Epithelial cell of proximal tubule (primary cell): ENCODE measurements at regions not wholly inside any gene's neighbourhood (a gene's known extent, or its start where the extent isn't known, plus 50 kb on each side); places are given as distances from the start of the nearest gene placed in this dataset.
A peak's percentile ranks its signal among the peaks of the same experiment; 100 is the strongest.

ENCODE experiments used
- DNase-seq: peaks from one replicate; pipeline ENCODE4 v3.0.0-alpha.2; 2011; ENCODE audit warnings: low read depth
- H3K4me3 ChIP-seq: 2 replicates; pipeline ENCODE4 v1.5.1; 2011; ENCODE audit warnings: low read depth, mild to moderate bottlenecking, low read length
- TF ChIP-seq, protein P1 (sequence below): conservative IDR thresholded peaks from 2 replicates; pipeline ENCODE4 v1.5.1; 2012; ENCODE audit warnings: low read depth, mild to moderate bottlenecking, low read length

DNA sequence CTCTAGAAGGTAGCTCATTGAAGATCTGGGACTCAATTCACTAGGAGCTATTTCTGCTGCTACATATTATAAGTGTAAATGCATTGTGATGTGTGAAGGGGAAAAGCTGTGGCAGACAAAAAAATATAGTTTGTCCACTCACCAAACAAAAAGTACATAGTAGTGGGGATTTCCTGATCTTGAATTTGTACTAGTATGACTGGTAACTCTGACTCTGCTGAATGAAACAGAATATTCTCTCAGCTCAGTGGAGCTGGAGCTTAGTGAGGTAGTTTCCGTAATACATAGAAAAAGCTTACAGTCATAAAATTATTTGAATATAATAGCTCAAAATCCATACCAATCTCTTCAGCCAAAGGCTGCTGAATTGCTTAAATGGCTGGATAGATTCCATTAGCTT lies 455.6 kb upstream of the CD180 start:
- TF ChIP-seq, protein P1, sequence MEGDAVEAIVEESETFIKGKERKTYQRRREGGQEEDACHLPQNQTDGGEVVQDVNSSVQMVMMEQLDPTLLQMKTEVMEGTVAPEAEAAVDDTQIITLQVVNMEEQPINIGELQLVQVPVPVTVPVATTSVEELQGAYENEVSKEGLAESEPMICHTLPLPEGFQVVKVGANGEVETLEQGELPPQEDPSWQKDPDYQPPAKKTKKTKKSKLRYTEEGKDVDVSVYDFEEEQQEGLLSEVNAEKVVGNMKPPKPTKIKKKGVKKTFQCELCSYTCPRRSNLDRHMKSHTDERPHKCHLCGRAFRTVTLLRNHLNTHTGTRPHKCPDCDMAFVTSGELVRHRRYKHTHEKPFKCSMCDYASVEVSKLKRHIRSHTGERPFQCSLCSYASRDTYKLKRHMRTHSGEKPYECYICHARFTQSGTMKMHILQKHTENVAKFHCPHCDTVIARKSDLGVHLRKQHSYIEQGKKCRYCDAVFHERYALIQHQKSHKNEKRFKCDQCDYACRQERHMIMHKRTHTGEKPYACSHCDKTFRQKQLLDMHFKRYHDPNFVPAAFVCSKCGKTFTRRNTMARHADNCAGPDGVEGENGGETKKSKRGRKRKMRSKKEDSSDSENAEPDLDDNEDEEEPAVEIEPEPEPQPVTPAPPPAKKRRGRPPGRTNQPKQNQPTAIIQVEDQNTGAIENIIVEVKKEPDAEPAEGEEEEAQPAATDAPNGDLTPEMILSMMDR, result no peak
- DNase-seq, result no peak
- no peak overlapping the region for H3K4me3 ChIP-seq

DNA sequence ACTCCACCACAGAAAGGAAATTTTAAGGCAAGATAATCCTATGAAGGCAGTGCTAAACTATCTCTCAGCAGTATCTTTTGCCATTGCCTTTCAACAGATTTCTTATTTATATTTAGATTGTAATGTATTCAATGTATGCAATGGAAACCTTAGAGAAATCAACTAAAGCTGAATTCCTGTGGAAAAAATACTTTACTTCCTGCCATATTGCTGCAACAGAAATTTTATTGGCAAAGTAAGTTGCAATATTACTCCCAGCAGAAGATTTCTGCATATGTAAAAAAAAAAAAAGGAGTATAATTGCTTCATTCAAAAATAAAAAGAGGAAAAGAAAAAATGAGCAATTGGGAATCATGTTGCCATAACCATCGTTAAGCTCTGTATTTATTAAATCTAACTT lies 454.6 kb upstream of the CD180 start:
- TF ChIP-seq, protein P1, result no peak
- no peak for DNase-seq
- no peak overlapping the region for H3K4me3 ChIP-seq

DNA sequence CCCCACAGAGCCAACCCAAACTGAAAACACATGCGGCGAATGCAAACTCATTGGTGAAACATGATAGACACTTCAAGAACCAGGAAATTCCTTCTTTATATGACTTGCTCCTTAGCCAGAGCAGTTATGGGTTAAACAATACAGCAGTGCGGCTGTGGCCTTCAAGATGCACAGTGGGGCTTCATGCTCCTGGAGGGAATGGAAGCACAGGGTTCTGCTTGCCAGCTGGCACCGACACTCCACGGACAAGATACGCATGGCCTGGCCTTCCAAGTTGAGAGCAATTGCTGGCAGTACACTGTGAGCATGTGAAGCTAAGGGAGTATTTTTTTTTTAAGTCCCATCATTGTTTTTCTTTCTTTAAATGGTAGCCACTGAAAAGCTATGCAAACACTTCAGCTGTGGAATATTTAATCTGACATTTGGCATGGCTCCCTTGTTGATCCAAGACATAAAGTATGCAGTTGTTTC lies 451.6 kb upstream of the CD180 start:
- H3K4me3 ChIP-seq, result no peak overlapping the region
- TF ChIP-seq, protein P1, result no peak
- DNase-seq, result peak; percentile 12

DNA sequence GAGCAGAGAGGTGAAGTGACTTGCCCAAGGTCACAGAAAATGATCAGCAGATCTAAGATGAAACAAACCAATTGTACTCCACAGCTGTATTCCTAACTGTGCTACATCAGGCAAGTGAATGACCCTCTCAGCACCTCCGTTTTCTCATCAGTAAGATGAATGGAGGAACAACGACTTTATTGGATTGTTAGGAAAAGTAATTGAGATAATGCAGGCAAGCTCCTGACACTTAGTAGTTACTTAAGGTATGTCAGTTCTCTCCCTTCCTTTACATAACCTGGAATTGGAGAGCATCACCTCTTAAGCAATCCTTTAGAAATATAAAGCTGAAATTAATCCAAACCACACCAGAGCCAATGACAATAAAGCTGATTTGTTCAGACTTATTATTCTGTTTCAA lies 451.2 kb upstream of the CD180 start:
- TF ChIP-seq, protein P1, result no peak
- no peak for DNase-seq
- no peak overlapping the region for H3K4me3 ChIP-seq

DNA sequence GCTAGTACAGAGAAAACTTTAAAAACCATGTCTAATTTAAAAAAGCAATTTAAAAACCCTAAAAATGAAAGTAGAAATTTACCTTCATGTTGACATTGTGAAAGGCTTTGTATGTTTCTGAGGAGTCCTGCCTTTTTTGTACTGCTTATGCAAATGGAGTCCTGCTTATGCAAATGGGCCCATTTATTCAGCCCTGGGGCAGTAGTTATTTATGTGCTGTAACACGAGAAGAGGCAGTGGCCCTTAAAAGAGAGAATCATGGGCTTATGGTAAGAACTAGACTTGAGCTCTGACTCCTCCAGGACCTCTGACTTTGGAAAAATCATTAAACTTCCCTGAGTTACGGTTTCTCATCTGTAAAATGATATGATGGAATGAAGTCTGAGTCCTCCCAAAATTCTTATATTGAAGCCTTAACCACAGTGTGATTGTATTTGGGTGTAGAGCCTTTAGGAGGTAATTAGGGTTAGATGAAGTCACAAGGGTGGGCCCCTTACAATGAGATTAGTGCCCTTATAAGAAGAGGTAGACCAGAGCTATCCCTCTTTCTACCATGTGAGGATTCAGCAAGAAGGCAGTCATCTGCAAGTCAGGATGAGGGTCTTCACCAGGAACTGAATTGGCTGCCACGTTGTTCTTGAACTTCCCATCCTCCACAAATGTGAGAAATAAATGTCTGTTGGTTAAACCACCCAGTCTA lies 447.8 kb upstream of the CD180 start:
- TF ChIP-seq, protein P1, result no peak
- H3K4me3 ChIP-seq, result no peak overlapping the region
- DNase-seq, result no peak

DNA sequence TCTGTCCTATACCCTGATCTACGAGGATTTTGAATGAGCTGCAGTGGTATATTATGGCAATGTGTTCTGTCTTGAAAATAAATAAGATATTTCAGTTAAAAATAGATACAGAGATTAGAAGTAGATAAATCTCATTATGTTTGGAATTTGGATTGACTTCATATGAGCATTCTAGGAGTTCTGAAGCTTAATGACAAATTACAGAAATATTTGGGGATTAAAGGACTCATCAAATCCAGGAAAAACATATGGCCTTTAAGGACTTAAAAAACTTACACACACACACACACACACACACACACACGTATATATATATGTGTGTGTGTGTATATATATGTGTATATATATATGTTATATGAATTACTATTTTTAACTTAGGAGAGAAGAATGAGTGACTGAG lies 446.9 kb upstream of the CD180 start:
- no peak overlapping the region for H3K4me3 ChIP-seq
- no peak for DNase-seq
- TF ChIP-seq, protein P1, result no peak

DNA sequence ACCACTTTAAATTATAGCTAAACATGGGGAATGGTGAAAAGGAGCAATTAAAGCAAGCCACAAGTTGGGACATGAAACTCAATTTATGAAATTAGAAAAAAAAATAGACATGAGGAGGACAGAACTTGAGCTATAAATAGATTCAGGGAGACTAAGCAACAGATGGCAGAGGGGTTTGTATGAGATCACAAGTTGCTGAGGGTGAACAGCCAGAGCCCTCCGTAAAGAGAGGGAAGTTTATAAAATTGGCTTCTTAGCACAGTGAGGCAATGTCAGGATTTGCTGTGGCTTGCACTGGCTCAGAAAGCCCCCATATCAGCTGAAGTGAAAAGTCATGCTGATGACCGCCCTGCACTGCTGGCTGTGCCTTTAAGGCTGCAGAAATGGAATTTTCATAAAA lies 443.4 kb upstream of the CD180 start:
- H3K4me3 ChIP-seq, result no peak overlapping the region
- no peak for DNase-seq
- TF ChIP-seq, protein P1, result no peak
